GM15510 (cell line): ENCODE measurements at regions not wholly inside any gene's neighbourhood (a gene's known extent, or its start where the extent isn't known, plus 50 kb on each side); places are given as distances from the start of the nearest gene placed in this dataset.
A peak's percentile ranks its signal among the peaks of the same experiment; 100 is the strongest.

Experiments
- POLR2A ChIP-seq: IDR thresholded peaks from 3 replicates; pipeline ENCODE4 v1.6.1; 2011; ENCODE audit warnings: borderline replicate concordance; ENCODE audit not compliant: insufficient read length; ENCODE audit errors: extremely low read depth

DNA sequence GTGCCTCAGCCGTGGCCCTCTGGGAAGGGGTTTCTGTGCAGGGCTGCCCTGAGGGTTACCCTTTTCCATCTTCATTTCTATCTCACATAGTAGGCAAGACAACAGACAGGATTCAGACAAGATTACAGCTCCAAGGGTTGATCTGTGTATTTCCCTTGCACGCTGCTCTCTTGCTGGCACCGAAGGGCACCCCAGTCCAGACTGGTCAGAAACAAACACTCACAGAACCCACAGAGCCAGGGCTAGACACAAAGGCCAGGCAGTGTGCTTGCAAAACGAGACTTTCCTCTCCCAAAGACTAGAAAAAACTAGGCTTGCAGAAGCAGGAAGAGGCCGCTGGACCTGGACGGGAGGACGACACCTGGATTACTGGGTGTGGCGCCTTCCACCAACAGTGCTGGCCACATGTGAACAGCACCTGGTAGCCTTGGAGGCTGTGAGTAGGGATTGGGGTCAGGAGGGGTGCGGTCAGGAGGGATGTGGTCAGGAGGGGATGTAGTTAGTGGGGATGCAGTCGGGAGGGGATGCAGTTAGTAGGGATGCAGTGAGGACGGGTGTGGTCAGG lies 96.8 kb downstream of the BDH1 start:
- TF ChIP-seq POLR2A: no peak

DNA sequence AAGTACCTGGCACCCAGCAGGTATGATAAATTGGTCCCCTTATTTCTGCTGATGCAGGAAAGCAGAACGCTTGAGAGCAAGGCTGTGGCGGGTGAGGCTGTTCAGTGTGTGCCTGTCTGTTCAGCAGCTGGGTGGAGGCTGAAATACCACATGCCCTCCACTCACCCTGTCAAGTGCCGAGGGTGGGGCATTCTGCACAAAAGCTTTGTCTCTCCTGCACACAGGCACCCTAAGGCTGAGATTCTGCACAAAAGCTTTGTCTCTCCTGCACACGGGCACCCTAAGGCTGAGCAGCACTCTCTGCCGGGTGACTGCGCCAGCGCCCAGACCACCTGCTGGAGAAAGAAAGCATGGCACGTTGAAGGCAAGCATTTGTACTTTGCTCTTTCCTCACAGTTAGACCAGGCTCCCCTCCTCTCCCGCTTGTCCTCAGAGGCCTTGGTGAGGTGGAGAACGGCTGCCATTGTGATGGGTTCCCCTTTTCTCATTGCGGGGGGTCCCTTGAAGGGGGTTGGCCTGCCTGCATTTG lies 97.5 kb downstream of the BDH1 start:
- no peak for TF ChIP-seq POLR2A

DNA sequence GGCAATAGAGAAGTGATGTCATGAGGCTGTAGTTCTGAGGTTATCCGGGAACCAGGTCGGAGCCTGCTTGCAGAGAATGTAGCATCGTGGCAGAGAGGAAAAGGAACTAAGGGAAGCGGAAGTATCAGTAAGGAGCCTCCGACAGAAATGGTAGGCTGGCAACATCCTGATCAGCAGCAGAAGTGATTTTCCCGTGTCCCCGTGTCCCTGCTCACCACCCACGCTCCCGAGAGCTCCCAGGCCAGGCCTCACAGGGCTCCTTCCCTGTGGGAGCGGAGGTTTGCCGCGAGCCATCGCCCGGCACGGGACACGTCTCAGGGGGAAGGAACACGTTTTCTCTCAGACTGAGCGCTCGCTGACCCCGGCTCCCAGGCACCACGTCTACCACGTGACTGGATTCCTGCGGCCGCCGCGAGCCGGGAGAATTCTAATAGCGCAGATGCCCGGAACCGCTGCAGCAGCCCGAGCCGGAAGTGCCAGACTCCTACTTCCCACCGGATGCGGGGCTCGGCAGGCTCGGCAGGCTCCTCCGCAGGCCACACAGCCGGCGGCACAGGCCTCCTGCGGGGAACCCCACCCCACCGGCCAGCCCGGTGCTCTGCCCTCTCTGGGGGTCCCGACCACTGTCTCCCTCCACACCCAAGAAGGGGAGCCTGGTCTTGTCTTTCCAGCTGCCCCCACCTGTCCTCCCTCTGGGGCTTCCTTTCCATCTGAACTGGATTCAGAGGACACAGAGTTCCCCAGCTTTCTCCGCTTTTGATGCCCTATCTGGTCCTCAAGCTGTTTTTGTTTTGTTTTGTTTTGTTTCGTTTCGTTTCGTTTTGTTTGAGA lies 99.3 kb downstream of the BDH1 start:
- peak; percentile 52 for TF ChIP-seq POLR2A

- no peak for TF ChIP-seq POLR2A
Measured at GRCh38 chr3:197454014-197454413, 101.8 kb downstream of the BDH1 start.

- no peak for TF ChIP-seq POLR2A
Measured at GRCh38 chr3:197450810-197451209, 105.0 kb downstream of the BDH1 start.

GRCh38 chr3:197450308-197450707 lies 105.5 kb downstream of the BDH1 start:
- no peak for TF ChIP-seq POLR2A

DNA sequence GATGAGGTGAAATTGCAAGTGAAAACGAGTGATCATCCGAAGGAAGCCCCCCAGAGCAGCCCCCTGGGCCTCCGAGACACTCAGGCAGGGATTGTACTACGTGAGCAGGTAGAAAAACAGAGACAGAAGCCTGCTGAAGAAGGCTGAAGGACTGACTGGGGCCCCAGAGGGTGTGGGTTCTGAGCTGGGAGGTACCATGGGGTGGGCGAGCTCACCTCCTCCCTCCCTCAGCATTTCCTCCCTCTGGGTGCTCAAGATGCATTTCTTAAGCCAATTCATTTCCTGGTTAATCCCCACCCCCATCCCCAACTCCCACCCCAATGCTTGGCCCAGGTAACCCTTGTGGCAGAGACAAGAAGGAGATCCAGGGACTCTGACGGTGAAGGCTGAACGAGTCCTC lies 108.7 kb downstream of the BDH1 start:
- TF ChIP-seq POLR2A: no peak

GRCh38 chr3:197446700-197447056 lies 109.1 kb downstream of the BDH1 start:
- TF ChIP-seq POLR2A: no peak

DNA sequence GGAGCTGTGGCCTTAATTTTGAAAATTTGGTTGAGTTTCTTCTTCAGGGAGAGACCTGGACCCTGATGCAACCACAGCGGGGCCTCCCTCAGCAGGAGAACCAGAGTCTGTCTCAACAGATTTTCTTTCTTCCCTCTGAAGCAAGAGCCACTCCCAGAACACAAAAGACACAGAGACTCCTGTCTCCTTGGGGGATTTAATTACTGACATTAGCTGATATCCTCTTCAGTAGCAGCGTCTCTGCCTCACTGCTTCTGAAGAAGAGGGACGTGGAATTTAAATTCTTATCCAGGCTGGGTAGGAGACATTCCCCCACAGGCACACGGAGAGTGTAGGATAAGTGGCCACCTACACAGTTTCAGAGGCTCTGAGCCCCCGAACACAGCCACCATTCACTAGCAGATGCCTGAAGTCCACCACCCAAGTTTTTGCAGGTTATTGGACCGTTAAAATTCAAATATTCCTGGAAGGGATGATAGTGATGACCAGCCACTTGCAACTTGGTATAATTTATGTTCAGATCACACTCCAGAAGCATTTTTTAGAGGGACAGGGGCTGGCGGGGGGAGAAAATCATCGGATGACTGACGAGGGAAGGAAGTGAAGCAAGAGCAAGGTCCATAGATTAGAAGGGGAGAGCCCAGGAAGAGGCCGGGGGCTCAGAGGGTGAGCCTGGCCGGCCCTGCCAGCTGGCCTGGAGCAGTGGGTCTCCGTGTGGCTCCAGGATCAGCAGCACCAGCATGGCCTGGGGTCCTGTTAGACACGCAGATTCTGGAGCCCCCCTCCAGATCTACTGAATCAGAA lies 109.7 kb downstream of the BDH1 start:
- no peak for TF ChIP-seq POLR2A

DNA sequence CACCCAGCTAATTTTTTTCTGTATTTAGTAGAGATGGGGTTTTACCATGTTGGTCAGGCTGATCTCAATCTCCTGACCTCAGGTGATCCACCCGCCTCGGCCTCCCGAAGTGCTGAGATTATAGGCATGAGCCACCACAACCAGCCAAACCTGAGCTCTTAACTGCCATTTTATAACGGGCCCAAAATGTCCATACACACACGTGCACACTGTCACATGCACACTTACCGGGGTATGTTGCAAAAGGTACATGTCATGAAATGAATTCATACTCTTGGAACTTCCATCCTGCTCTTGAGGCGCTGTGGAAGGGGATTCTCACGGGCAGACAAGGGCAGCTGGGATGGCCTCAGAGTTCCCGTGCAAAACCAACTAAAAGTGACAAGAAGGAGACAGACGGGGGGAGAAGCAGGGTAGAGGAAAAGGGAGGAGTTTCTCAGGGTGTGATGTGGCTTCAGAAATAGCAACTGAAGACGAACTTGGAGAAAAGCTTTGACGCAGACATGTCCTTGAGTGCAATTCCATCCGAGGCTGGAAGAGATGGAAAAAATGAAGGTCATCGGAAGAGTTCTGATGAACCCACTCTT lies 110.9 kb downstream of the BDH1 start:
- TF ChIP-seq POLR2A: no peak

- TF ChIP-seq POLR2A: no peak
Measured at GRCh38 chr3:197443506-197443905, 112.3 kb downstream of the BDH1 start.

DNA sequence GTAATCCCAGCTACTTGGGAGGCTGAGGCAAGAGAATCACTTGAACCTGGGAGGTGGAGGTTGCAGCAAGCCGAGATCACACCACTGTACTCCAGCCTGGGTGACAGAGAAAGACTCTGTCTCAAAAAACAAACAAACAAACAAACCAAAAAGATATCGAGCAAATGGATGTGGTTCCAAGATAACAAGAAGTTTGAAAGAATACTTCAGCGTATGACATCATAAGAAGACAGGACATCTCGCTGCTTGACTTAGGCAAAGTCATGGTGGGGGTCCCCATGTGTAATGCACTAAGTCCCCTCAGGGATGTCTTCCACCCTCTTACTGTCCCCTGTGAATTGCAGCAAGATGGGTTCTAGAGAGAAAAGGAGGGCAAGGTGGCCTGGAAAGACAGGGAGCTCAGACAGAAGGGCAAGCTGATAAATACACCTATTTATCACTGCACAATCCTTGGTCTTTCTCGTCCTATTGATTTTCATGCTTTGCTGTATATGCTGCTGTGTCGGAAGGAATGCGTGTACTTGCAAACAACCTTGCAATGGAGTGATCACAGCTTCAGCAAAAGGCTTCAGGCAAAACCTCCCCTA lies 115.0 kb downstream of the BDH1 start:
- no peak for TF ChIP-seq POLR2A

DNA sequence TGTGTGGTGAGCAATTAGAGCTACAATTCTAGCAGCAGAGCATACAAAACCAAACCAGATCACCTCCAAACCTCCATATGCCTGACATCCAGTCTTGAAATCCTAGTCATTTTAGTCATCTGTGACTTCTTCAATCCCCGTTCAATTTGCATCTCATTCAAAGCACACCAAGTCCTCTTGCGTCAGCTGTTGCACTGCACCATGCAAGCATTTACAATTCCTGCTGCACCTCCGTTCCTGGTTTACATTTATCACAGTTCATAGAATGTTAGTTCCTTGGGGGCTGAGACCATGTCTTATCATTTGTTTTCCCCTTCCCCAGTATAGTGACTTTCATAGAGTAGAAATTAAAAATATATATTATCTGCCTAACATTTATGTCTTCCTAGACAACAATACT lies 116.9 kb downstream of the BDH1 start:
- no peak for TF ChIP-seq POLR2A

DNA sequence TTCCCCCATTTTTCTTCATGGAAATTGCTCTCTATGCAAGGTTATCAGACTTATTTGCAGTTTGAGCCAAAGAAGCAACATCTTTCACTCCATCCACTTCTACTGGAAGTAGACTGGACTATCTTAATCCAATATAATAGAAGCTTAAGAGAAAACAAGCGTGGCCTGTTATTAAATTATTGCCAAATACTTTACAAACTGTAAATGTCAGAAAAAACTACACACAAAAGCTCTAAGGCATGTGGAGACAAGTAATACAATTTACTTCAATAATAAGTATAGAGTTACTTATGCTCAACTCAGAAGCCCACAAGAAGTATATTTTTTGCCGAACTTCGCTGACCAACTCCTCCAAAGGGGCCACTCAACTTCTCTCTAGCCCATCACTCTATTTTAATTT lies 120.3 kb downstream of the BDH1 start:
- TF ChIP-seq POLR2A: no peak

- TF ChIP-seq POLR2A: no peak
Measured at GRCh38 chr3:197434830-197435229, 120.9 kb downstream of the BDH1 start.
